Glutamatergic neuron (in vitro differentiated cells): ENCODE measurements at regions not wholly inside any gene's neighbourhood (a gene's known extent, or its start where the extent isn't known, plus 50 kb on each side); places are given as distances from the start of the nearest gene placed in this dataset.
"Not testable (repeated sequence)": the region's sequence is repeated elsewhere in the genome, so short reads cannot be mapped to it uniquely, and the experiment has no call there.

ENCODE experiments used
- DNase-seq: peaks from one replicate; pipeline ENCODE4 v3.0.0; 2022
- H3K27ac Mint-ChIP-seq: one replicate; pipeline ENCODE4 v1.8.0; 2020; ENCODE audit warnings: mild to moderate bottlenecking, mixed read lengths, inconsistent platforms; ENCODE audit not compliant: unreplicated experiment
- H3K27me3 Mint-ChIP-seq: one replicate; pipeline ENCODE4 v1.8.0; 2020; ENCODE audit warnings: mild to moderate bottlenecking, moderate library complexity, mixed read lengths, inconsistent platforms; ENCODE audit not compliant: unreplicated experiment
- H3K36me3 Mint-ChIP-seq: one replicate; pipeline ENCODE4 v1.8.0; 2020; ENCODE audit warnings: mild to moderate bottlenecking, mixed read lengths, inconsistent platforms; ENCODE audit not compliant: unreplicated experiment
- H3K4me1 Mint-ChIP-seq: one replicate; pipeline ENCODE4 v1.8.0; 2020; ENCODE audit warnings: mild to moderate bottlenecking, low read depth, mixed read lengths, inconsistent platforms; ENCODE audit not compliant: unreplicated experiment
- H3K4me3 Mint-ChIP-seq: one replicate; pipeline ENCODE4 v1.8.0; 2020; ENCODE audit warnings: mild to moderate bottlenecking, mixed read lengths, inconsistent platforms; ENCODE audit not compliant: unreplicated experiment
- H3K9me3 Mint-ChIP-seq: one replicate; pipeline ENCODE4 v1.8.0; 2020; ENCODE audit warnings: mild to moderate bottlenecking, moderate library complexity, mixed read lengths, inconsistent platforms; ENCODE audit not compliant: unreplicated experiment
- TF ChIP-seq, protein P1 (sequence below): fragments of 200-600 bp; sonication (generic); IDR thresholded peaks from one replicate; pipeline ENCODE4 v1.5.0; 2021; ENCODE audit not compliant: partially characterized antibody, unreplicated experiment

DNA sequence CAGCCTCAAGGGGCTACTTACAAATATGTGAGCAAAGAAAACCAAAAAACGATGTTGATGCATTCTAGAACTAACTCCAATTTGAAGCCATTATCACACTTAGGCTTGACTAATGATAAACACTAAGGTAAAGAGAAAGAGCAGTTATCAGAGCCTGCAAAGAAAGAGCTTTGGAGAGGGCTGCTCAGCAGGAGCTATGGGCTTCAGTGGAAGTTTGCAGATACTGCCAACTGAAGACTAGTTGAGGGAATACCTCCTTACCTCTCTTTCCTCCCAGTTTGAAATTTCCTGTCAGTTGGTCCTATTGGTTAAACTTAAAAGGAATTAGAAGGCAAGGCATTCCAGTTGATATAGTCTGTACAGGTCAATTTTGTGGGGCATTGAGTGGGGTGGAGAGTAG lies 498.1 kb upstream of the POT1 start:
- Mint-ChIP-seq H3K27ac (no peak overlapping the region), H3K4me3 (no peak overlapping the region), H3K27me3 (no peaks in the 10 kb centered on the region), H3K9me3 (no peaks in the 10 kb centered on the region), H3K4me1 (peaks cover 2% of the 10 kb centered on the region), H3K36me3 (no peaks in the 10 kb centered on the region)
- no peak for DNase-seq
- TF ChIP-seq, protein P1, sequence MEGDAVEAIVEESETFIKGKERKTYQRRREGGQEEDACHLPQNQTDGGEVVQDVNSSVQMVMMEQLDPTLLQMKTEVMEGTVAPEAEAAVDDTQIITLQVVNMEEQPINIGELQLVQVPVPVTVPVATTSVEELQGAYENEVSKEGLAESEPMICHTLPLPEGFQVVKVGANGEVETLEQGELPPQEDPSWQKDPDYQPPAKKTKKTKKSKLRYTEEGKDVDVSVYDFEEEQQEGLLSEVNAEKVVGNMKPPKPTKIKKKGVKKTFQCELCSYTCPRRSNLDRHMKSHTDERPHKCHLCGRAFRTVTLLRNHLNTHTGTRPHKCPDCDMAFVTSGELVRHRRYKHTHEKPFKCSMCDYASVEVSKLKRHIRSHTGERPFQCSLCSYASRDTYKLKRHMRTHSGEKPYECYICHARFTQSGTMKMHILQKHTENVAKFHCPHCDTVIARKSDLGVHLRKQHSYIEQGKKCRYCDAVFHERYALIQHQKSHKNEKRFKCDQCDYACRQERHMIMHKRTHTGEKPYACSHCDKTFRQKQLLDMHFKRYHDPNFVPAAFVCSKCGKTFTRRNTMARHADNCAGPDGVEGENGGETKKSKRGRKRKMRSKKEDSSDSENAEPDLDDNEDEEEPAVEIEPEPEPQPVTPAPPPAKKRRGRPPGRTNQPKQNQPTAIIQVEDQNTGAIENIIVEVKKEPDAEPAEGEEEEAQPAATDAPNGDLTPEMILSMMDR, result no peak

DNA sequence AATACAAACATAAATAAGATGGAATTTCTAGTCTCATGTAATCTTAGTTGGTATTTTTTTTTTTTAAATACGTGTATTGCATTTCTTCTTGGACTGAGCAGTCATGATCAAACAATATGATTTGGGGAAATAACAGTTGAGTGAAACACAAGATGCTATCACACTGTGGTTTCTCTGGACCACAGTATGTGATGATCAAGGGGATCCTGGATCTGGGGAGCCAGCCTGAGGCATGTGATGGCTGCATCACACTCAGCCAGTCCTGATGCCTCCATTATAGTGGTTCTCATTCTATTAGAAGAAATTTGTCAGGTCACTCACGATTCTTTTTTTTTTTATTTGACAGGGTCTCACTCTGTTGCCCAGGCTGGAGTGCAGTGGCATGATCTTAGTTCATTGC lies 495.9 kb upstream of the POT1 start:
- TF ChIP-seq, protein P1, result no peak
- no peaks in the 10 kb centered on the region for H3K36me3 Mint-ChIP-seq

DNA sequence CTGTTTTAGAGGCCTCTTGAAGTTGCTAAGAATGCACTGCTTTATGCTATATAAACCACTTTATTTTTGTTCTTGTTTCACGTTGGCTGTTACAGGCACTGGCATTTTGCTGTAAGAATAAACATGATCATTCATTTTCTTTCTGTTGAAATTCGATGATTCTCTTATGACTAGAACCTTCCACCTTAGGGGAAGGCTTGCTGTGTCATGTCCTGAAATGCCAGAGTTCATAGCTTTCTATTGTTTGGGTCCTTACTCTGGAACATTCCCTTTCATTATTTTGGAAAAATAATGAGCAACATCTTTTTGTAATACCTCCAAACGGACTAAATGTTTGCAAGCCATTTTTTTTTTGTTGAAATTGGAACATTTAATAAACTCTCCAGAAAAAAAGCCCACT lies 495.1 kb upstream of the POT1 start:
- H3K4me3 Mint-ChIP-seq, result no peak overlapping the region
- H3K9me3 Mint-ChIP-seq, result no peaks in the 10 kb centered on the region
- no peak overlapping the region for H3K27ac Mint-ChIP-seq
- peaks cover 2% of the 10 kb centered on the region for H3K4me1 Mint-ChIP-seq
- DNase-seq, result no peak
- no peaks in the 10 kb centered on the region for H3K27me3 Mint-ChIP-seq
- TF ChIP-seq, protein P1, result no peak
- H3K36me3 Mint-ChIP-seq, result no peaks in the 10 kb centered on the region

More for the DNA sequence above, 495.9 kb upstream of the POT1 start:
- no peaks in the 10 kb centered on the region for H3K27me3 Mint-ChIP-seq
- no peak overlapping the region for H3K27ac Mint-ChIP-seq
- no peaks in the 10 kb centered on the region for H3K9me3 Mint-ChIP-seq
- DNase-seq, result no peak
- H3K4me1 Mint-ChIP-seq, result peaks cover 2% of the 10 kb centered on the region
- H3K4me3 Mint-ChIP-seq, result no peak overlapping the region

DNA sequence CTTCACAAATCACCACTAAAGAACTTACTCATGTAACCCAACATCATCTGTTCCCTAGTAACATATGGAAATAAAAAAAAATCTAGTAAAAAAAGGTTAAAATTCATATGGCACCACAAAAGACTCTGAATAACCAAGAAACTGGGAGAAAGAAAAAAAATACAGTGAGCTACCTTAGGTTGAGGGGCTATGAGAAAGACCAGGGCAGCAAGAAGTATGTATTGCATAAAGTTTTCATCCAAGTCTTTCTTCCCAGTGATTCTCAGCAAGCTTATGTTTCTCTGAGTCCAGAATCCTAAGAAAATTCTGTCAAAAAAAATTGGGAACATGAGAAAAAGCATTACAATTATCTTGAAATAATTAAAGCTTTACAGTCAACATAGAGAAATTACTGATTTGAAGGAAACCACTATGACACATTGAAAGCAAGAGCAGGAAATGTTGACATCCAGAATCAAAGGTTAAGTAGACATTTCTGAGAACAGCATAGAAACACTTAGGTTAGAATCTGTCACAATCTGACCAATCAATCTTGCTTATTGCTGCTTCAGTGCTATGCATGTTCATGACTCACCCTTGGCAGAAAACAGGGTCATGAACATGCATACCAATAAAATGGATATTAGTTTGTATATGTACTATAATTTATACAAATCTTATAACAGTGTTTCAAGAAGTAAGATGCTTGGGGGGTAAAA lies 494.0 kb upstream of the POT1 start:
- no peak for DNase-seq
- TF ChIP-seq, protein P1, result no peak
- peaks cover 4% of the 10 kb centered on the region for H3K36me3 Mint-ChIP-seq
- H3K9me3 Mint-ChIP-seq, result no peaks in the 10 kb centered on the region
- H3K27ac Mint-ChIP-seq, result no peak overlapping the region
- no peak overlapping the region for H3K4me3 Mint-ChIP-seq
- no peaks in the 10 kb centered on the region for H3K27me3 Mint-ChIP-seq
- H3K4me1 Mint-ChIP-seq, result no peaks in the 10 kb centered on the region

DNA sequence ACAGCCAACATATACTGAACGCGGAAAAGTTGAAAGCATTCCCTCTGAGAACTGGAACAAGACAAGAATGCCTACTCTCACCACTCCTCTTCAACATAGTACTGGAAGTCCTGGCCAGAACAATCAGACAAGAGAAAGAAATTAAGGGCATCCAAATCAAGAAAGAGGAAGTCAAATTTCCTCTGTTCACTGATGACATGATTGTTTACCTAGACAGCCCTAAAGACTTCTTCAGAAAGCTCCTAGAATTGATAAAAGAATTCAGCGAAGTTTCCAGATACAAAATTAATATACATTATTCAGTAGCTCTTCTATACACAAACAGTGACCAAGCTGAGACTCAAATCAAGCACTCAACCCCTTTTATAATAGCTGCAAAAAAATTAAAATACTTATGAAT lies 491.8 kb upstream of the POT1 start:
- not testable (repeated sequence) for H3K36me3 Mint-ChIP-seq, H3K9me3 Mint-ChIP-seq, DNase-seq, H3K27ac Mint-ChIP-seq, H3K4me3 Mint-ChIP-seq, H3K27me3 Mint-ChIP-seq, H3K4me1 Mint-ChIP-seq
